ENCODE measurements at regions not wholly inside any gene's neighbourhood (a gene's known extent, or its start where the extent isn't known, plus 50 kb on each side); places are given as distances from the start of the nearest gene placed in this dataset.
"Not testable (repeated sequence)": the region's sequence is repeated elsewhere in the genome, so short reads cannot be mapped to it uniquely, and the experiment has no call there.

- H3K36me3 Mint-ChIP-seq (ENCODE audit: low read depth) = no peaks in the 10 kb centered on the region
- TF ChIP-seq CTCF (IDR thresholded peaks at IDR 0.05; ENCODE audit: unreplicated experiment in 3 of 3) = no peak
- H3K9me3 Mint-ChIP-seq = peaks cover 13% of the 10 kb centered on the region
- peaks cover 8% of the 10 kb centered on the region for H3K27me3 Mint-ChIP-seq (ENCODE audit: low read depth)
- no peaks in the 10 kb centered on the region for H3K4me1 Mint-ChIP-seq
- H3K27ac Mint-ChIP-seq = no peak overlapping the region
- no peak overlapping the region for H3K4me3 Mint-ChIP-seq
These were observed 103.5 kb upstream of the NANOS1 start for GRCh38 chr10:118926072-118926417.

GRCh38 chr10:118926441-118926840, 103.1 kb upstream of the NANOS1 start:
- H3K9me3 Mint-ChIP-seq = peaks cover 17% of the 10 kb centered on the region
- no peaks in the 10 kb centered on the region for H3K4me1 Mint-ChIP-seq
- peaks cover 8% of the 10 kb centered on the region for H3K27me3 Mint-ChIP-seq (ENCODE audit: low read depth)
- no peak for TF ChIP-seq CTCF (IDR thresholded peaks at IDR 0.05; ENCODE audit: unreplicated experiment in 3 of 3)
- no peak overlapping the region for H3K4me3 Mint-ChIP-seq
- peaks cover under 1% of the 10 kb centered on the region for H3K36me3 Mint-ChIP-seq (ENCODE audit: low read depth)
- no peak overlapping the region for H3K27ac Mint-ChIP-seq

- no peak for TF ChIP-seq CTCF (IDR thresholded peaks at IDR 0.05; ENCODE audit: unreplicated experiment in 3 of 3)
- Mint-ChIP-seq H3K4me1 (no peaks in the 10 kb centered on the region), H3K36me3 (ENCODE audit: low read depth) (peaks cover 4% of the 10 kb centered on the region), H3K4me3 (no peak overlapping the region), H3K27ac (no peak overlapping the region), H3K27me3 (ENCODE audit: low read depth) (peaks cover 8% of the 10 kb centered on the region), H3K9me3 (peaks cover 21% of the 10 kb centered on the region)
These were observed 102.6 kb upstream of the NANOS1 start for GRCh38 chr10:118926903-118927302.

- TF ChIP-seq CTCF (IDR thresholded peaks at IDR 0.05; ENCODE audit: unreplicated experiment in 3 of 3) = no peak
- Mint-ChIP-seq H3K27me3 (ENCODE audit: low read depth) (peaks cover 8% of the 10 kb centered on the region), H3K27ac (no peak overlapping the region)
These were observed 102.2 kb upstream of the NANOS1 start for GRCh38 chr10:118927321-118927720.

GRCh38 chr10:118930614-118931013, 98.9 kb upstream of the NANOS1 start:
- TF ChIP-seq CTCF (IDR thresholded peaks at IDR 0.05; ENCODE audit: unreplicated experiment in 3 of 3) = no peak
- peaks cover 4% of the 10 kb centered on the region for H3K36me3 Mint-ChIP-seq (ENCODE audit: low read depth)
- peaks cover 30% of the 10 kb centered on the region for H3K9me3 Mint-ChIP-seq
- H3K4me3 Mint-ChIP-seq = no peak overlapping the region
- H3K4me1 Mint-ChIP-seq = no peaks in the 10 kb centered on the region
- H3K27ac Mint-ChIP-seq = no peak overlapping the region
- peaks cover 12% of the 10 kb centered on the region for H3K27me3 Mint-ChIP-seq (ENCODE audit: low read depth)

More at GRCh38 chr10:118927321-118927720, 102.2 kb upstream of the NANOS1 start:
- H3K9me3 Mint-ChIP-seq = peaks cover 21% of the 10 kb centered on the region
- H3K36me3 Mint-ChIP-seq (ENCODE audit: low read depth) = peaks cover 4% of the 10 kb centered on the region
- no peaks in the 10 kb centered on the region for H3K4me1 Mint-ChIP-seq
- H3K4me3 Mint-ChIP-seq = no peak overlapping the region

- no peaks in the 10 kb centered on the region for H3K4me1 Mint-ChIP-seq
- no peak overlapping the region for H3K27ac Mint-ChIP-seq
- H3K9me3 Mint-ChIP-seq = peaks cover 30% of the 10 kb centered on the region
- H3K4me3 Mint-ChIP-seq = no peak overlapping the region
- H3K27me3 Mint-ChIP-seq (ENCODE audit: low read depth) = peaks cover 12% of the 10 kb centered on the region
- peaks cover 4% of the 10 kb centered on the region for H3K36me3 Mint-ChIP-seq (ENCODE audit: low read depth)
- TF ChIP-seq CTCF (IDR thresholded peaks at IDR 0.05; ENCODE audit: unreplicated experiment in 3 of 3) = no peak
These were observed 98.1 kb upstream of the NANOS1 start for GRCh38 chr10:118931436-118931835.

- not testable (repeated sequence) for H3K4me3 Mint-ChIP-seq; H3K4me1 Mint-ChIP-seq; H3K27ac Mint-ChIP-seq; H3K36me3 Mint-ChIP-seq (ENCODE audit: low read depth)
- peaks cover 30% of the 10 kb centered on the region for H3K9me3 Mint-ChIP-seq
- peaks cover 12% of the 10 kb centered on the region for H3K27me3 Mint-ChIP-seq (ENCODE audit: low read depth)
These were observed 97.4 kb upstream of the NANOS1 start for GRCh38 chr10:118932154-118932553.
